IPS-NIHi11 (cell line): ENCODE measurements at regions not wholly inside any gene's neighbourhood (a gene's known extent, or its start where the extent isn't known, plus 50 kb on each side); places are given as distances from the start of the nearest gene placed in this dataset.
A peak's percentile ranks its signal among the peaks of the same experiment; 100 is the strongest.
"Not testable (repeated sequence)": the region's sequence is repeated elsewhere in the genome, so short reads cannot be mapped to it uniquely, and the experiment has no call there.

Experiments
- DNase-seq: peaks from one replicate; pipeline ENCODE4 v3.0.0; 2012; ENCODE audit warnings: mixed read lengths, low spot score

DNA sequence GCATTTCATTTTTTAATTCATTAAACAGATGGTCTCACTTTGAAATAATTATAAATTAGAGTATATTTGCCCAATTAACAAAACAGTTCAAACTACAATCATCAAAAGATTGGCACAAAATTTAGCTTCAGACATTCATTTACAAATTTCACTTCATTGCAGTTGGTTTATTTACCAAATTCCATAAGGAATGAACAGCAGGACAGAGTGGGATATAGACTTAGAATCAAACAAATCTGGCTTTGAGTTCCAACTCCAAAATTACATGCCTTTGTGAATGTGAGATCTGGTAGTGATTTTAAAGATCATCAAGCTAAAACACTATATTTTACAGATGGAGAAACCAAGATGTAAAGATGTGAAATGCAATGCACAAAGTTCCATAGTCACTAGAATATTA lies 310.7 kb upstream of the CNTN5 start:
- DNase-seq = no peak

DNA sequence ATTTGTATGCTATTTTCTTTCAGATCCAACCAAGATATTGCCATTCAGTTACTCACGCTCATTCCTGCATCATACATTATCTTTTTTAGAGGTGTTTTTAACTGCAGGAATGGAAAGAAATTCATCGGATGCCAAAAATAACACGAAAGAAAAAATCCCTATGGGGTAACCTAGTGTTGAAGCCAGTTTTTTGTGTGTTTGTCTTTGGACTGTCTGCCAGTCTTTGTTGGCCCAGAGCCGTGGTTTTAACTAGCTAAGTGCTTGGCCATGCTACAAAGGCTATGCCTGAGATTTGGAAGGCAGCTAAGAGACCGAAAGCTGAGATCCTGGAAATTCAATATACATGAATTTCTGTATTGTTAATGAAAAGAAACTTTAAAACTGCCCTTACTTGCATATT lies 309.8 kb upstream of the CNTN5 start:
- no peak for DNase-seq

DNA sequence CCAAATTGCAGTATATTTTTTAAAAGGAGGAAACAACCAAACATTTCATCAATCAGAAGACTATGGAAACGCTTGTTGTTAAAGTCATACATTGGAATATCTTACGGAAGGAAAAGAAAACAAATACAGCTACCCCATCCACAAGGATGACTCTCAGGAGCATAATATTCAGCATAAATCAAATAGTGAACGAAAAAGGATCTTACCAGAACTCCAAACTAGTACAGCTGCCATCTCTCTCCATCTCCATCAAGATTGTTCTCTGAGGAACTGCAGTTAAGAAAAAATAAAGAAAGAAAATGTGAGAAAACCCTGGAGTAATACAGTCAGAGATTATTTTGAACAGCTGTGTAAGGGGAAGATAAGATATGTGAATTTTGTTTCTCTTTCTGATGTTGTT lies 299.8 kb upstream of the CNTN5 start:
- no peak for DNase-seq

DNA sequence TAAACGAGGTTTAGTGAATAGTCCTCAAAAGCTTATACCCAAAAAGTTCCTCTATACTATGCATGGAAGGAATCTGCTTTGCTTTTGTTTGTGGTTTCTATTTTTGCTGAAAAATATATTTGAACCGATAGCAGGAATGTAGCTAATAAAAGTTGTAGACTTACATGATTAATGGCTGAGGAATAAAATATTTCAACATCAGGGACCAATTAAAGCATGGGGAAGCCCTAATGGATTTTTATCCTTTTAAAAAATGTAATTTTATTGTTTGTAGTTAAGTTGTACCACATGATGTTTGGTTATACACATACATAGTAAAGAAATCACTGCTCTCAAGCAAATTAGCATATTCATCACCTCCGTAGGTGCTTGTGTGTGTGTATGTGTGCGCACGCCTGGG lies 295.3 kb upstream of the CNTN5 start:
- DNase-seq = no peak

DNA sequence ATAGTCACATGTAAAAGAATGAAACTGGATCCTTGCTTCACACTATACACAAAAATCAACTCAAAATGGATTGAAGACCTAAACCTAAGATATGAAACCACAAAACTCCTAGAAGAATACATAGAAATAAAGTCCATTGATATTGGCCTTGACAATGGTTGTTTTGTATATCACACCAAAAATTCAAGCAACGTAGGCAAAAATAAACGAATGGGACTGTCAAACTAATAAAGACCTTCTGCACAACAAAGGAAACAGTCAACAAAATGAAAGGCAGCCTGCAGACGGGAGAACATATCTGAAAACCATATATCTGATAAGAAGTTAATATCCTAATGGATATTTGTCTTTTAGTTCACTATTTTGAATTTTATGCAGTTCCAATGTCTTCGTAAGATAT lies 292.3 kb upstream of the CNTN5 start:
- DNase-seq = no peak

DNA sequence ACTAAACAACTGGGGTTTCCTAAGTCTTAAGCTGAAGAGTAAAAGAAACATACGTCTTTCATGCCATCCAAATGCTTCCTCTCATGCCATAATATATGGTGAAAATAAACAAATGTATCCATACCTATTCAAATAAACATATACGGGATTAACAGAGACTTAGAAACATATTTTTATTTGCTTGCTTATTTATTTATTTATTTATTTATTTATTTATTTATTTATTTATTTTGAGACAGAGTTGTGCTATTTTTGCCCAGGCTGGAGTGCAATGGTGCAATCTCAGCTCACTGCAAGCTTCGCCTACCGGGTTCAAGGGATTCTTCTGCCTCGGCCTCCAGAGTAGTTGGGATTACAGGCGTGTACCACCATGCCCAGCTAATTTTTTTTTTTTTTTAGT lies 291.6 kb upstream of the CNTN5 start:
- DNase-seq = no peak

DNA sequence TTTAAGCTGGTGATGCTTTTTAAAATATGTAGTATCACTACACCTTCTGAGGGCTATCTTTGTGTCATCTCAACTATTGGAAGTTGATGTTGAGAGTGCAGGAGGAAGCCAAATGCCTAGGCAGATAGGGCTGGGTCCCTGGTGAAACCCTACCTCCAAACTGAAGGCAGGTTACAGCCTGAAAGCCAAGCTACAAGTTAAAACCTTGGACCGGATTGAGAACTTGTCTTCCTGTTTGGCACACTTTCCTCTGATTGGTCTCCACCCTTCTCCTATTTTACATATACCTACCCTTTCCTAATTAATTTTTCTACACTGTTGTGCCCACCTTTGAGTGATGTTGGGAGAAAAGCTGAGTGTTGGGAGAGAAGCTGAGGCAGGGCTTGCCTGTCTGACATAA lies 287.8 kb upstream of the CNTN5 start:
- no peak for DNase-seq

DNA sequence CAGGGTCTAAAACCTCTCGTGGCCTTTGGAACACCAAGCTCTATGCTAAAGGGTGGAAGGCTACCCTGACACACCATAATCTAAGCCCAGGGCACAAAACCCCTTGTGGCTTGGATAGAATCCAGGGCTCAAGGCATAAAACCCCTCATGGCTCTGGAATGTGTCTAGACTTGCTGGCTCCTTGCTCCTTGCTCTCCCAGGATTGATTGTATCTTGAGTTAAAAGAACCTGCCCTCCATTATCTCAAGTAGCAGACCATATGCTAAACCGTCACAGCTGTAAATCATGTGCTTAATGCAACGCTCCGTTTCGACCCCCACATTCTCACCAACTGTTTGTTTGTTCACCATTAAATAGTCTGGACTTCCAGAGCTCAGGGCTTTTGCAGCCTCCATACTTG lies 287.4 kb upstream of the CNTN5 start:
- not testable (repeated sequence) for DNase-seq

DNA sequence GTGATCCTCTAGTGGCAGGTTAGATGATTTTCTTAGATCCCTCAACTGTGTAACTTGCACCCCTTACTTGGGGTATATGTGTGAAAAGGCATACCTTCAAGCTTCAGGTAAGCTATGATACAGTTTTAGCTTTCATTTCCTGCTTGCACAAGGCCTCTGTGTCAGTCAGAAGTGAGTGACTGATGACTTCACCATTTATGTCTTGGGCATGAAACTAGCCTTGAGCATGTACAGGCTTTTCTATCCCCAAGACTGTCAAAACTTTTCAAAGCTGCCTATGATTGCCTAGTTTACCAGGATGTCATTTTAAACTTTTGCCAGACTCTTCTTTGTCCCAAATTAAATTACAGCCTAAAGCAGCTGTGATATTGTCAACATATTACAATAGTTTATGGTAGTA lies 286.1 kb upstream of the CNTN5 start:
- DNase-seq = no peak

DNA sequence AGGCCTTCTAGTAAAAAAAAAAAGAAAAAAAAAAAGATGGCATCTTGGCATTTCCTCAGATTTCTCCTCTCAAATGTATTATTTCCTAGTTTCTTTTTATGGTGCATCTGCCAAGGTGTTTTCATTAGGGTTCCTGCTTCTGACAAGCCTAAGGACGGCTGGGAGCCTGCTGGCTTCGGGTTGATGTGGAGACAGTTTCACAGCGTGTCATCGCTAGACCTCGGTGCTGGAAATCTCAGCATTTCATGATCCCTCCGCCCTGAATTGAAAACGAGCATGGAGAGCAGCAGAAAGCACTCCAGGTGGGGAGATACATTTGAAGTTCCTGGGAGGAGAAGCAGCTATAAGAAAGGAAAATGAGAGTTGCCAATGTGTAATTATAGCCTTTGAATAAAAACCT lies 283.9 kb upstream of the CNTN5 start:
- no peak for DNase-seq

DNA sequence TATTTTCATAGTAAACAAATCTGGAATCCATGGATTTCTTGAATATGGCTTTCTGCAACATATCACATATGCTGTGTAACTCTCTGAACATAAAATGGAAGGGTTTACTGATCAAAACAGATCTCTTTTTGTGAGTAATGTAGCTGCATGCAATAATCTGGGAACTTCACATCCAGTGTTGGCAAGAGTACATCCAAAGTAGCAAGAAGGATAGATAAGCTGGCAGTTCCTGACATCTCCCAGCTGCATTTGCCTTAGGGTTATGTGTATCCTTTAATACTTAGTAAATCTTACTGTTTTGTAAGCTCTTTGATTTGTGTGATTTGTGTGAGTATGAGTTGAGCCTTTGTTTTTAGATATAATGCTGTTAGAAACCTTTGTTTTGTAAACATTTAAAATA lies 280.4 kb upstream of the CNTN5 start:
- no peak for DNase-seq

DNA sequence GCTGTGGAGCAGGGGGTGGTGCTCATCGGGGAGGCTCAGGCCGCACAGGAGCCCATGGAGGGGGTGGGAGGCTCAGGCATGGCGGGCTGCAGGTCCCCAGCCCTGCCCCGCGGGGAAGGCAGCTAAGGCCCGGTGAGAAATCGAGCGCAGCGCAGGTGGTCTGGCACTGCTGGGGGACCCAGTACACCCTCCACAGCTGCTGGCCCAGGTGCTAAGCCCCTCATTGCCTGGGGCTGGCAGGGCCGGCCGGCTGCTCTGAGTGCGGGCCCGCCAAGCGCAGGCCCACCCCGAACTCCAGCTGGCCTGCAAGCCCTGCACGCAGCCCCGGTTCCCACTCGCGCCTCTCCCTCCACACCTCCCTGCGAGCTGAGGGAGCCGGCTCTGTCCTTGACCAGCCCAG lies 257.3 kb upstream of the CNTN5 start:
- not testable (repeated sequence) for DNase-seq

DNA sequence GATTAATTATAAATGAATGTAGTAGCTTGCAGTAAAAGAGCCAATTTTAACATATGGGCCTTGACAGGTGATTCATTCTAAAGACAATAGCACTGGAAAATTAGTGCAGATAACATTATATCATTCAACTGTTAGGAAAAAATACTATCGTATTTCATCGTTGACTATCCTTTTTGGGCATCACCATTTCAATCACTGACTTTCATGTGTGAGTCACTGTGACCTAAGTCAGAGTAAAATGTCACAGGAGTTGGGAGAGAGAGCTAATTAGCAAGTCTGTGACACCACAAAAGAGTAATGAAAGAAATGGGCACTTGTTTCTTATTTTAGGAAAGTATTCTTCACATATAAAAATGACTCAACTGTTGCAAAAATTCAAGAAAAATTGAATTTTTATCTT lies 253.8 kb upstream of the CNTN5 start:
- no peak for DNase-seq

DNA sequence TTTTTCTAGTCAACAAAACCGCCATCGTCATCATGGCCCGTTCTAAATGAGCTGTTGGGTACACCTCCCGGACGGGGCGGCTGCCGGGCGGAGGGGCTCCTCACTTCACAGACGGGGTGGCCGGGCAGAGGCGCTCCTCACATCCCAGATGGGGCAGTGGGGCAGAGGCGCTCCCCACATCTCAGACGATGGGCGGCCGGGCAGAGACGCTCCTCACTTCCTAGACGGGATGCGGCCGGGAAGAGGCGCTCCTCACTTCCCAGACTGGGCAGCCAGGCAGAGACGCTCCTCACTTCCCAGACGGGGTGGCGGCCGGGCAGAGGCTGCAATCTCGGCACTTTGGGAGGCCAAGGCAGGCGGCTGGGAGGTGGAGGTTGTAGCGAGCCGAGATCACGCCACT lies 250.7 kb upstream of the CNTN5 start:
- not testable (repeated sequence) for DNase-seq

DNA sequence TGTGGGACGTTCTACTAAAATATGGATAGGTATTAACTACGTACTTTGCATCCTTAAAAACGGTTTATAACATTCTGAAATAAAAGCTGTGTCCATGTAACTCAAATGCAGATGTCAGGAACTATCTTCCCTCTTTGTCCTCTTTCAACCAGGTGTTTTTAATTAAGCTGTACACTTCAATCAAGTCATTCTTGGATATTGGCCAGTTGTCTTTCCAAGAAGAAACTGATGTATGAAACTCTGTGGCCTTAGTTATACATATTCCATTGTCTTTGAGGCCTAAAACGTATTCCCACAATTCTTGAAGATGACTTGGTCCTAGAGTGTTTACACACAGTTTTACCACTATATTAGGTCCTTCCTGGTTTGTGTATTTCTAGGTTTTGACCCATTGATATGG lies 249.0 kb upstream of the CNTN5 start:
- no peak for DNase-seq

DNA sequence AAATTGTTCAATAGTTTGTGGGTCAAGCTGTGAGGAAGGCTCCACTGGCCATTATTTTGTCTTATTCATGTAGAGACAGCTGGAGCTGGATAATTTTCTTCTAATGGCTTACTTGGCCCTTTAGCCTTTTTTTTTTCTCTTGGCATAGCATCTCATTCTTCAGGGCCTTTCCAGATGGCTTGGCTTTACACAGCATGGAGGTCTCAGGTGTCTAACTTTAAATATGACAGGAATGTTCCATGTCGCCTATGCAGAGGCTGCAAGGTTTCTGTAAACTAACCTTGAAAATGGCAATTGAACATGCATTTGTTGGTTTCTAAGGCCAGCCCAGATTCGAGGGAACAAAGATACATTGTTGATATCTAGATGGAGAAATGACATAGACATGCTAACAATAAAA lies 247.9 kb upstream of the CNTN5 start:
- peak; percentile 5 for DNase-seq

DNA sequence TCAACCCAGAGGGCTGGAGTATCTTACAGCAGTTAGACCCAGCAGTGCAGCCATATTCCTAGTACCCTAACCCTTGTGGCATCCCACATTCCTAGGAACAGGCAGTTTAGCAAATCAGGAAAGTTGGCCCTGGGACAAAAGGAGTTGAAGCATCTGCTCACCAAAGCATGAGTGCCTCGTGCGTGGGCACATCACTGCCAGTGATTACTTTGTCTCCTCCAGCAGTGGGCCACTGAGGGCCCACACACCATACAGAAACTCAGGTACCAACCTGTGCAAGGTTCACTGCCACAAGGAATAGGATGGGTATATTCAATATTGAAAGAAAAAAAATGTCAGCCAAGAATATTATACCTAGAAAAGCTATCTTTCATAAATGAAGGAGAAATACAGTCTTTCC lies 227.5 kb upstream of the CNTN5 start:
- DNase-seq = no peak

DNA sequence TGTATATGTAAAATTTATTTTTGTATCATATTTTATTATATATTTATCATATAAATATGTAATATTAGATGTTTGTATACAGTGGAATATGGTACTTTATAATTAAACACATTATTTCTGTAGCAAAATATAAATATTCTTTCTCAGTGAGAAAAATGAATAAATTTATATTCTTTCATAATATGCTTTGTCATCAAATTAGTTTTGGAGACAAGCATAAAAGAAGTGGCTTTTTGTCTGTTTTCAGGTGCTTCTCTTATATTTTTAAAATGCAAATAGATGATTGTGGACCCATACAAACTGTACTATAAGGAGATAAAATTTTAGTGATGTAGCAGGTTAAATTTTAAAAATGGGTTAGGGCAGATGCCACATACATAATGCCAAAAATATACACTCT lies 222.4 kb upstream of the CNTN5 start:
- DNase-seq = no peak

DNA sequence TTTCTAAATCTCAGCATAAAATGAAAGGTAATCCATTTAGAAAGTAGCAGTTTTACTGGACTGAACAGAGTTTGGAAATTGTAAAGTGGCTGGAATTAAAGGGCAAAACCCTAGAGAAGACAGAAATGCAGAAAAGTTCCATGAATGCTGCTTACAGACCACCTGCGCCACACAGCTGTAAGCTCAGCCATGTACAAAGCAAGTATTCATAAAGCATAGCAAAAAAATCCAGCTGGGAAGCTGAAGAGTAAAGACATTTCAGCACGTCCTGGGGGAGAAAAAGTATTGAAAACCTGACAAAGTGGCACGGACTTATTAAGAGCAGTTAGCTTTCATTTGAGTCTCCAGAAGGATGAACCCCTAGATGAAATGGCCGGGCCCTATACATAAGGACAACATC lies 220.1 kb upstream of the CNTN5 start:
- no peak for DNase-seq

DNA sequence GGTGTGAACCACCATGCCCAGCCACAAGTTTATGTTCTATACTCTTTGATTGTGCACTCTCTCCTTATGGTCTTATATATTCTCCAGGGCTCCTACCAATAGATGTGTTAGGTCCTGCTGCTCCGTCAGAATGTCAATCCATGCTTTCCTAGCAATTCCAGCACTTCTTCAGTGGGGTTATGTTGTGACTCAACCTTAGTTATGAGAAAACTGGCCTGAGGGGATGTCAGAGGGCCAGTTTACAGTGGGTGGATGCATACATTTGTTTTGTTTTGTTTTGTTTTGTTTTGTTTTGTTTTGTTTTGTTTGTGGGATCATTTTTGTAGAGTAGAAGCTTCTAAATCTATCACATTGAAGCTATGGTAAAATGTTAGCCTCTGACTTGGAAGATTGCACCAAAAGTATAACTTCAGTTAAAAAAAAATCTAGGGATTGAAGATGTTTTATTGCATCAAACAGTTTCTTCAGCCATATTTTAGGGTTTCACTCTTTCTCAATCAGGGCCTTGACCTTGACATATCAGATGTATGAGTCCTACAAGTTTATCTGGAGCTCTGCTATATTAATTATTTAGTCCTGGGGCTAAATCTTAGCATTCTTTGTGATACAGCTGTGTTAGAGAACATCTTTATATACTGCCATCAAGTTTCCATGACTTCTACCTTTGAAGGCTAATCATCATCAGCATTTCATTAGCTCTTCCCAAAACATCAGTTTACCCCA lies 191.6 kb upstream of the CNTN5 start:
- no peak for DNase-seq

DNA sequence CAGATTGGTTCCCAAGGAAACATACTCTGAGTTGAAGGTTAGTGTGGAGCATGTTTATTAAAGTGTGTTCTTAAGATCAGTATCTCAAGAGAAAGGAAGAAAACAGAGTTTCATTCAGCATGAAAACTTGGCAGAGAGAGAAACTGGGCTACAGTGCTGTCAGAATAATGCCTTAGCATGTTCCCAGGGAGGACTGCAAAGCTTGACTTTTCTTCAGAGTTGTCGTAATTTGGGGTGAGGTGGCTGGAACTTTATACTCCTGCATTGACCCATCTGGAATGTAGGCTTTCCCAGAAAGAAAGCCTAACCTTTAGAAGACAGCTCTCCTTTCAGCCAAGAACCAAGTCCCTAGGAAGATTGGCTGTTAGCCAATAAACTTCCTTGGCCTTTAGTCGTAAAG lies 190.8 kb upstream of the CNTN5 start:
- no peak for DNase-seq

DNA sequence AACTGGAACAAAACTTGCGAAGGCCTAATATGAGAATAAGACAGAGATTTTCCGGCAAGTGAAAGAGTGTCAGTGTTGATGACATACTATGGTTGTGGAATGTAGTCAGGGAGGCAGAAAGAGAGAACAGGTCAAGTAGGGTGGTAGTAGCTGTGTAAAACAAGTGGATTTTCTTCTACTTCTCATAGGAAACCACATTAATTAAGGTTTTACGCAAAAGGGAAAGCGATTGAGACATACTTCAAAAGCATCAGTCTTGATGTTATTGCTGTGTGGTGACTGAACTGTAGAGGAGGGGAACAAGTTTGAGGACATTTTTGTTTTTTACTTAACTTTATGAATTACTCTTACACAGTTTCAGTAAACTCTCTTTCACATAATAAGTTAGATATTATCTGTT lies 186.0 kb upstream of the CNTN5 start:
- DNase-seq = no peak

DNA sequence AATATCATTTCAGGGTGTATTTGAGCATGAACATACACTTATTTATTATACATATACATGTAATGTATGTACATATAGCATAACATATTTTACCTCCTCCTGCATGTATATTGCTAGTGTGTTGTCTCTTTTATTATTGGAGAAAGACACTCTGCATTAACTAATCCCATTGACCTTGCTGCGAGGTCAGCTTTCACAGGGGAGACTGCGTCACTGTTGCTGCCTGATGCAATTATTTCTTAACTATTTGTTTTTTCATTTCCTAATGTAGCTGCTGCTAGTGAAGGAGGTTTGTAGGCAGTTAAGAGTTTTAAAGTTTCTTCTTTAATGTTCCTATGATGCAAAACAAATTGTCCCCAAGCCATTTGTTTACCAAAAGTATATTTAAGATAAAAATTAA lies 185.4 kb upstream of the CNTN5 start:
- DNase-seq = no peak

DNA sequence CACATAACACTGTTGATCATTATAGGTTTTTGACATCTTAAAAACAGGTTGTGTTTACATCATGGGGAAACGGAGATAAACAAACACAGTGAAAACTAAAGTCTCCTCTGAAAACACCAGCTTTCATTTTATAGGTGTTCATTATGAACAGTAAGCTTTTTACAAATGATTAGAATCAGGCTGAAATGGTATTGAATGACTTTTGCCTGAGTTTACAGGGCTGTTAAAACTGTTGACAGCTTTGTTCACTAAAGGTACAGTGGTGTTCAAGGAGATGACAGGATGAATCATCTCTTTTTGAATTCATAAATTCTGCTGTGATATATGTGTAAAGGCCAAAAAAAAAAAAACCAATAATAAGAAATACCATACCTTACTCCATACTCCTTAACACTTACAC lies 184.6 kb upstream of the CNTN5 start:
- no peak for DNase-seq

DNA sequence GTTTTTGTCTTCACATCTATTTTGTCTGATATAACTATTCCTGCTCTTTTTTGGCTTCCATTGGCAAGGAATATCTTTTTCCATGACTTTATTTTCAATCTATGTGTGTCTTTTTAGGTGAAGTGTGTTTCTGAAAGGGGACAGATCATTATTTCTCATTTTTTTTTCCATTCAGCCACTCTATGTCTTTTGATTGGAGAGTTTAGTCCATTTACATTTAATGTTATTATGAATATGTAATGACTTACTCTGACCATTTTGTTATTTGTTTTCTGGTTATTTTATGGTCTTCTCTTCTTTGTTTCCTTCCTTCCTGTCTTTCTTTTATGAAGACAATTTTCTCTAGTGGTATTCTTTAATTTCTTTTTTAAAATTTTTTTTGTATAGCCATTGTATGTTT lies 178.6 kb upstream of the CNTN5 start:
- DNase-seq = no peak
